H1 (cell line): ENCODE measurements at regions not wholly inside any gene's neighbourhood (a gene's known extent, or its start where the extent isn't known, plus 50 kb on each side); places are given as distances from the start of the nearest gene placed in this dataset.

Experiments
- BRCA1 ChIP-seq: IDR thresholded peaks from 2 replicates; pipeline ENCODE4 v1.6.1; 2012; ENCODE audit warnings: low read depth, low read length, improper control_type of control experiment
- USF2 ChIP-seq: IDR thresholded peaks from 2 replicates; pipeline ENCODE4 v1.6.1; 2011; ENCODE audit warnings: low read length, improper control_type of control experiment
- TF ChIP-seq, protein P1 (sequence below): IDR thresholded peaks from 2 replicates; pipeline ENCODE4 v1.6.1; 2012; ENCODE audit warnings: inconsistent platforms

DNA sequence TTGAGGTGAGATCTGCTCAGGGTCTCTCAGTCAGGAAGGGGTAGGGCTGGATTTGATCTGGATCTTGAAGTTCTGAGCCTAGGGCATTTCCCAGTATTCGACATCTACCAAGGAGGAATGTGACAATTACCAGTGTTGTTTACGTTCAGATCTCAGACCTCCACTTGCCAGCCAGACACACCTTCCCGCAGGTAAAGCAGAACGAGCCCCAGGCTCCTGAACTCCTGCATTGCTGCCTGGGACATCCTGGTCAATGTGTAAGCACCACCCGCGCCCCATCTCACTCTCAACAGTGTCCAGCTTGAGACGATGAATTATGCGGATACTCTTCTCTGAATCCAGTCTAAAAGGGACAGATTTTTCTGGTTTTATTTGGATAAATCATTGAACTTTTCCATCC is 56.7 kb upstream of the PTCH1 start (continued):
- TF ChIP-seq, protein P1, sequence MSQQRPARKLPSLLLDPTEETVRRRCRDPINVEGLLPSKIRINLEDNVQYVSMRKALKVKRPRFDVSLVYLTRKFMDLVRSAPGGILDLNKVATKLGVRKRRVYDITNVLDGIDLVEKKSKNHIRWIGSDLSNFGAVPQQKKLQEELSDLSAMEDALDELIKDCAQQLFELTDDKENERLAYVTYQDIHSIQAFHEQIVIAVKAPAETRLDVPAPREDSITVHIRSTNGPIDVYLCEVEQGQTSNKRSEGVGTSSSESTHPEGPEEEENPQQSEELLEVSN = no peak
- TF ChIP-seq BRCA1 = no peak
- no peak for TF ChIP-seq USF2
